Peyer's patch (tissue), 4 donors: ENCODE measurements at regions not wholly inside any gene's neighbourhood (a gene's known extent, or its start where the extent isn't known, plus 50 kb on each side); places are given as distances from the start of the nearest gene placed in this dataset.
"Not testable (repeated sequence)": the region's sequence is repeated elsewhere in the genome, so short reads cannot be mapped to it uniquely, and the experiment has no call there.

ENCODE experiments used
- DNase-seq, 3 donors: peaks; one replicate each; pipeline ENCODE4 v3.0.0-alpha.2; 2017 to 2019
- H3K27ac ChIP-seq, 4 donors: fragments of 200-600 bp; sonication (generic); one replicate each; pipeline ENCODE4 v1.5.1; 2016 to 2019
- H3K27me3 ChIP-seq, 2 donors: fragments of 200-600 bp; sonication (generic); one replicate each; pipeline ENCODE4 v1.5.1; 2019
- H3K36me3 ChIP-seq, 3 donors: fragments of 200-600 bp; sonication (generic); one replicate each; pipeline ENCODE4 v1.5.1; 2016 to 2019
- H3K4me1 ChIP-seq, 4 donors: fragments of 200-600 bp; sonication (generic); one replicate each; pipeline ENCODE4 v1.5.1; 2016 to 2019
- H3K4me3 ChIP-seq, 4 donors: fragments of 200-600 bp; sonication (generic); 1 replicate in 3 of 4; 2 replicates in 1 of 4; pipeline ENCODE4 v1.5.1; 2016 to 2019; ENCODE audit warnings: mild to moderate bottlenecking in 1 of 4
- H3K9me3 ChIP-seq, 4 donors: fragments of 200-600 bp; sonication (generic); one replicate each; pipeline ENCODE4 v1.5.1; 2016 to 2019; ENCODE audit warnings: mild to moderate bottlenecking in 1 of 4
- POLR2A ChIP-seq, 2 donors: fragments of 450-650 bp; IDR thresholded peaks; one replicate each; pipeline ENCODE4 v1.5.1; 2017; ENCODE audit warnings: antibody characterized with exemption in 2 of 2, mild to moderate bottlenecking in 2 of 2, moderate library complexity in 2 of 2
- TF ChIP-seq, protein P1 (sequence below), 6 experiments: fragments of 450-650 bp in 4 of 6; fragments of 200-600 bp in 2 of 6; sonication (generic) in 1 of 6; IDR thresholded peaks; one replicate each; pipeline ENCODE4 v1.5.1; 2017 to 2019; ENCODE audit warnings: antibody characterized with exemption in 6 of 6, mild to moderate bottlenecking in 3 of 6, moderate library complexity in 1 of 6

DNA sequence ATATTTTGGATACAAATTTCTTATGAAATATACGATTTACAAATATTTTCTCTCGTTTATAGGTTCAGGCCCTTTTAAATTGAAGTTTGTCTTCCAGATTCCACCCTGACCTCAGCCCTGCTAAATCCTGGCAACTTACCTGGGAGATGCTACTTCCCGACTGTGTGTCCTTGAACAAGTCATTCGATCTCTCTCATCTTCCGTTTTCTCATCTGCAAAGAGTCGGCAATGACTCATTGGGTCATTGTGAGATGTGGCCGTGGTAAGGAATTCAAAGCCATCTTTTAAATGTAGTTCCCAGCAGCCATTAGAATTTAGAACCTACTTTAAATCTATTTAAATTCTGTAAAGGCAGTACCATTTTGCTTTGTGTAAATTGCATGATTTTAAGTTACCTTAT, 72.5 kb downstream of the LHX2 start:
- H3K4me1 ChIP-seq, result no peaks in the 10 kb centered on the region
- no peak overlapping the region for H3K4me3 ChIP-seq
- no peaks in the 10 kb centered on the region for H3K36me3 ChIP-seq
- no peak for DNase-seq
- H3K27me3 ChIP-seq, result no peaks in the 10 kb centered on the region
- H3K9me3 ChIP-seq, result no peaks in the 10 kb centered on the region
- TF ChIP-seq, protein P1, sequence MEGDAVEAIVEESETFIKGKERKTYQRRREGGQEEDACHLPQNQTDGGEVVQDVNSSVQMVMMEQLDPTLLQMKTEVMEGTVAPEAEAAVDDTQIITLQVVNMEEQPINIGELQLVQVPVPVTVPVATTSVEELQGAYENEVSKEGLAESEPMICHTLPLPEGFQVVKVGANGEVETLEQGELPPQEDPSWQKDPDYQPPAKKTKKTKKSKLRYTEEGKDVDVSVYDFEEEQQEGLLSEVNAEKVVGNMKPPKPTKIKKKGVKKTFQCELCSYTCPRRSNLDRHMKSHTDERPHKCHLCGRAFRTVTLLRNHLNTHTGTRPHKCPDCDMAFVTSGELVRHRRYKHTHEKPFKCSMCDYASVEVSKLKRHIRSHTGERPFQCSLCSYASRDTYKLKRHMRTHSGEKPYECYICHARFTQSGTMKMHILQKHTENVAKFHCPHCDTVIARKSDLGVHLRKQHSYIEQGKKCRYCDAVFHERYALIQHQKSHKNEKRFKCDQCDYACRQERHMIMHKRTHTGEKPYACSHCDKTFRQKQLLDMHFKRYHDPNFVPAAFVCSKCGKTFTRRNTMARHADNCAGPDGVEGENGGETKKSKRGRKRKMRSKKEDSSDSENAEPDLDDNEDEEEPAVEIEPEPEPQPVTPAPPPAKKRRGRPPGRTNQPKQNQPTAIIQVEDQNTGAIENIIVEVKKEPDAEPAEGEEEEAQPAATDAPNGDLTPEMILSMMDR (IDR thresholded peaks at IDR 0.05), result no peak
- no peak for TF ChIP-seq POLR2A (IDR thresholded peaks at IDR 0.05)
- no peak overlapping the region for H3K27ac ChIP-seq

DNA sequence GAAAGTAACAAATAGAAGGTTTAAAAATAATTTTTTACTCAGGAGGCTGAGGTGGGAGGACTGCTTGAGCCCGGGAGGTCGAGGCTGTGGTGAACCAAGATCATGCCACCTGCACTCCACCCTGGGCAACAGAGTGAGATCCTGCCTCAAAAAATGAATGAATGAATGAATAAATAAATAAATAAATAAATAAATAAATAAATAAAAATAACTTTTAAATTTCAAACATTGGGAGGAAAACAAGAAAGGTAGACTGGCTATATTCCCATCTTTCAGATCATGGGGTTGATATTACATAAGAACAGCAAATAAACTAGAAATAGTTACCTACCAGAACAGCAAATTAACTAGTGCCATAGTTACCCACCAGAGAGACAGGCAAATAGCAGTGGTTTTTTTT, 75.7 kb downstream of the LHX2 start:
- no peak for DNase-seq

DNA sequence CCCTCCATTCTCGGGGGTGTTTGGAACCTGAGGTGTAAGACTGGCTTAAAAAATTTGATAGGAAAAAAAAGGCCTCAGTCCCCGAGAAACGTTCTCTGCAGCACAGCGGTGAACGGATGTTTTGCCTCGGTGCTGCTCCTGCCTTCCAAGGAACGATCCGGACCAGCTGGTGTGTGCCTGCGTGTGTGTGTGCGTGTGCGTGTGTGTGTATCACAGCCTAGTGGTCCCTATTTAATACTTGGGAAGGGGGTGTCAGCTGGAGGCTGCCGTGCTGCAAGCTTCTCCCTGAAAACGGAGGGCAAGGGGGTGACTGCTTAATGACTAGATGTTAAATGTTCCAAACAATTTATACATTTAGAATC, 76.9 kb downstream of the LHX2 start:
- DNase-seq, result no peak
- no peak for TF ChIP-seq POLR2A (IDR thresholded peaks at IDR 0.05)
- TF ChIP-seq, protein P1 (IDR thresholded peaks at IDR 0.05), result no peak
- Histone ChIP-seq H3K4me3 (no peak overlapping the region), H3K27ac (no peak overlapping the region), H3K4me1 (no peaks in the 10 kb centered on the region), H3K36me3 (no peaks in the 10 kb centered on the region), H3K9me3 (no peaks in the 10 kb centered on the region), H3K27me3 (no peaks in the 10 kb centered on the region)

More for the DNA sequence above, 75.7 kb downstream of the LHX2 start:
- no peaks in the 10 kb centered on the region for H3K4me1 ChIP-seq
- no peak overlapping the region for H3K27ac ChIP-seq
- H3K27me3 ChIP-seq, result no peaks in the 10 kb centered on the region
- TF ChIP-seq POLR2A (IDR thresholded peaks at IDR 0.05), result no peak
- TF ChIP-seq, protein P1 (IDR thresholded peaks at IDR 0.05), result no peak
- no peak overlapping the region for H3K4me3 ChIP-seq
- H3K9me3 ChIP-seq, result no peaks in the 10 kb centered on the region
- no peaks in the 10 kb centered on the region for H3K36me3 ChIP-seq

DNA sequence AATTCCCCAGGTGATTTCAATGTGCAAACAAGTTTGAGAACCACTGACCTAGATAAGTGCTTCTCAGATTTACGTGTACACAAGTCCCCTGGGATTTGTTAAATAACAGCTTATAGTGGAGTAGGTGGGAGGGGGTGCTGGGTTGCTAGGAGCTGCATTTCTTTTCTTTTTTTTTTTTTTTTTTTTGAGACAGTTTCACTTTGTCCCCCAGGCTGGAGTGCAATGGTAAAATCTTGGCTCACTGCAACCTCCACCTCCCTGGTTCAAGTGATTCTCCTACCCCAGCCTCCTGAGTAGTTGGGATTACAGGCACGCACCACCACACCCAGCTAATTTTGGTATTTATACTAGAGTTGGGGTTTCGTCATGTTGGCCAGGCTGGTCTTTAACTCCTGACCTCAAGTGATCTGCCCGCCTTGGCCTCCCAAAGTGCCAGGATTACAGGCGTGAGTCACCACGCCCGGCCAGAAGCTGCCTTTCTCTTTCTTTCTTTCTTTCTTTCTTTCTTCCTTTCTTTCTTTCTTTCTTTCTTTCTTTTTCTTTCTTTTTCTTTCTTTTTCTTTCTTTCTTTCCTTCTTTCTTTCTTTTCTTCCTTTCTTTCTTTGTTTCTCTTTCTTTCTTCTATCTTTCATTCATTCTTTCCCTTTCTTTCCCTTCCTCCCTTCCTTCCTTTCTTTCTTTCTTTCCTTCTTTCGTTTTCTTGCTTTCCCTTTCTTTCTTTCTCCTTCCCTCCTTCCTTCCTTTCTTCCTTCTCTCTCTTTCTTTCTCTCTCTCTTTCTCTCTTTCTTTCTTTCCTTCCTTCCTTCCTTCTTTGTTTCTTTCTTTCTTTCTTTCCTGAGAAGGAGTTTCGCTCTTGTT, 78.3 kb downstream of the LHX2 start:
- not testable (repeated sequence) for H3K9me3 ChIP-seq, DNase-seq, H3K4me3 ChIP-seq, H3K4me1 ChIP-seq, H3K27ac ChIP-seq, H3K36me3 ChIP-seq, H3K27me3 ChIP-seq

DNA sequence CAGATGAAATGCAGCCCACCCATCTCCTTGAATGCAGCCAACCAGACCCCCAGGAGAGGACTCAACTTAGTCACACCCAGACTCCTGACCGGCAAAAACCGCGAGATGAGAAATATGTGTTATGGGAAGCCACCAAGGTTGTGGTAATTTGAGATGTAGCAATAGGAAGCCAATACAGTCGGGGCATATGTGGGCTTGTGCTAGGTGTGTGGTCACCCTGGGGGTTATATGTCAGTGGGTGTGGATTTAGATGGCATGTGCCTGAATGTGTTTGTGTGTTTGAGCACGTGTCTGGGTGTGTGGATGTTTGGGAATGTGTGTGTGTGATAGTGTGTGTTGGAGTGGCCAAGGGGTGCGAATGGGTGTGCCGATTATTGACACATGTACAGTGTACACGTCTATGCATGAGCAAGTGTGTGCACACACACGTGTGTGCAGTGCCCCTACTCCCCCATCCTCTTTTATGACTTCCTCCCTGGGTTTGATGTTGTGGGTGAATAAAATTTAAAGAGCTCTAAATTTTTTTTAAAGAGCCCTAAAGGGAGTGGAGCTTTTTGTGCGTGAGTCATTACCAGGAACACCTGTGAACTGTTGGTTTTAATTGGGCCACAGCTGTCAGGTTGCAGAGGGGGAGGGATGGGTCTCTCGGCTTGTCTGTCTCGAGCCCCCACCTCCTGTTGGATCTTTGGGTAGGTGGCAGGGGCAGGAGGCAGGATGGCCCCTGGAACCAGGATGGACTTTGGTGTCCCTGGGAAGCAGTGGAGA, 86.8 kb downstream of the LHX2 start:
- no peak for DNase-seq
- Histone ChIP-seq H3K4me3 (no peak overlapping the region), H3K4me1 (no peaks in the 10 kb centered on the region), H3K36me3 (no peaks in the 10 kb centered on the region), H3K27me3 (no peaks in the 10 kb centered on the region), H3K27ac (no peak overlapping the region), H3K9me3 (no peaks in the 10 kb centered on the region)
- TF ChIP-seq, protein P1 (IDR thresholded peaks at IDR 0.05), result no peak
- no peak for TF ChIP-seq POLR2A (IDR thresholded peaks at IDR 0.05)

DNA sequence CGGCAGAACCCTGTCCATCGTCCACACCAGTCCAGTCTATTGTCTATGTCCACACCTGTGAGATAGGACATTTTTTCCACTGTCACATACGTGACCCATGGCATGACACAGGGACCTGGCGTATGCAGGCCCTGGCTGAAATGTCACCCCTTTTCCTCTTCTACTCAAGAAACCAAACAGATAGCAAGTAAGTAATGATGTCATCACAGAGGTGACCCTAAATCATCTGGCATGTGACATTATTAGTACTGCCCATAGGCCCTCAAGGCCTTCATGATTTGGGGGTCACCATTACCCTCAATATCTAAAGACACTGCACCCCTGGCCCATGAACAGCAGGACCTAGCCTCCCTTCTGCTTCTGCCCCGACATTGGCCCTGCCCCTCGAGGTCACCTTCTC, 88.3 kb downstream of the LHX2 start:
- H3K27me3 ChIP-seq, result no peaks in the 10 kb centered on the region
- no peaks in the 10 kb centered on the region for H3K9me3 ChIP-seq
- H3K27ac ChIP-seq, result no peak overlapping the region
- no peak overlapping the region for H3K4me3 ChIP-seq
- H3K4me1 ChIP-seq, result no peaks in the 10 kb centered on the region
- no peak for DNase-seq
- TF ChIP-seq POLR2A (IDR thresholded peaks at IDR 0.05), result no peak
- TF ChIP-seq, protein P1 (IDR thresholded peaks at IDR 0.05), result no peak
- no peaks in the 10 kb centered on the region for H3K36me3 ChIP-seq
